ENCODE measurements at regions not wholly inside any gene's neighbourhood (a gene's known extent, or its start where the extent isn't known, plus 50 kb on each side); places are given as distances from the start of the nearest gene placed in this dataset.

GRCh38 chr6:126718600-126719327 lies 378.8 kb downstream of the CENPW start:
- Histone ChIP-seq H2AFZ (ENCODE audit: low read length) (no peak overlapping the region), H4K20me1 (ENCODE audit: insufficient read depth, low read length) (no peaks in the 10 kb centered on the region), H3K79me2 (ENCODE audit: insufficient read depth, low read length) (no peaks in the 10 kb centered on the region), H3K4me2 (ENCODE audit: insufficient read depth, low read length) (no peak overlapping the region), H3K27me3 (ENCODE audit: insufficient read depth, low read length) (no peaks in the 10 kb centered on the region), H3K9me3 (ENCODE audit: low read depth, low read length) (no peaks in the 10 kb centered on the region), H3K4me3 (ENCODE audit: insufficient read depth, low read length) (no peak overlapping the region), H3K4me1 (ENCODE audit: insufficient read depth, low read length) (peaks cover 19% of the 10 kb centered on the region), H3K27ac (ENCODE audit: low read depth, low read length) (no peak overlapping the region), H3K36me3 (ENCODE audit: insufficient read depth, low read length) (no peaks in the 10 kb centered on the region)
- TF ChIP-seq CTCF (IDR thresholded peaks at IDR 0.05; ENCODE audit: extremely low read depth, low read depth, low read length): no peak
- DNase-seq (ENCODE audit: insufficient read length, low spot score, missing footprints): no peak

- no peaks in the 10 kb centered on the region for H3K36me3 ChIP-seq (ENCODE audit: insufficient read depth, low read length)
- DNase-seq (ENCODE audit: insufficient read length, low spot score, missing footprints): no peak
- H3K27ac ChIP-seq (ENCODE audit: low read depth, low read length): no peak overlapping the region
- H2AFZ ChIP-seq (ENCODE audit: low read length): no peak overlapping the region
- no peak overlapping the region for H3K4me3 ChIP-seq (ENCODE audit: insufficient read depth, low read length)
- H4K20me1 ChIP-seq (ENCODE audit: insufficient read depth, low read length): no peaks in the 10 kb centered on the region
- H3K79me2 ChIP-seq (ENCODE audit: insufficient read depth, low read length): no peaks in the 10 kb centered on the region
- no peak overlapping the region for H3K4me2 ChIP-seq (ENCODE audit: insufficient read depth, low read length)
- H3K9me3 ChIP-seq (ENCODE audit: low read depth, low read length): no peaks in the 10 kb centered on the region
- no peaks in the 10 kb centered on the region for H3K27me3 ChIP-seq (ENCODE audit: insufficient read depth, low read length)
- peaks cover 19% of the 10 kb centered on the region for H3K4me1 ChIP-seq (ENCODE audit: insufficient read depth, low read length)
- TF ChIP-seq CTCF (IDR thresholded peaks at IDR 0.05; ENCODE audit: extremely low read depth, low read depth, low read length): no peak
These were observed 380.4 kb downstream of the CENPW start for GRCh38 chr6:126720304-126720703.

GRCh38 chr6:126721581-126722160 lies 381.8 kb downstream of the CENPW start:
- no peak for TF ChIP-seq CTCF (IDR thresholded peaks at IDR 0.05; ENCODE audit: extremely low read depth, low read depth, low read length)
- Histone ChIP-seq H2AFZ (ENCODE audit: low read length) (no peak overlapping the region), H3K9me3 (ENCODE audit: low read depth, low read length) (no peaks in the 10 kb centered on the region), H3K36me3 (ENCODE audit: insufficient read depth, low read length) (no peaks in the 10 kb centered on the region), H3K27ac (ENCODE audit: low read depth, low read length) (peak overlapping the region; percentile 75), H3K4me1 (ENCODE audit: insufficient read depth, low read length) (peaks cover 13% of the 10 kb centered on the region), H3K27me3 (ENCODE audit: insufficient read depth, low read length) (no peaks in the 10 kb centered on the region), H3K4me3 (ENCODE audit: insufficient read depth, low read length) (no peak overlapping the region), H3K79me2 (ENCODE audit: insufficient read depth, low read length) (no peaks in the 10 kb centered on the region), H3K4me2 (ENCODE audit: insufficient read depth, low read length) (peak overlapping the region; percentile 29), H4K20me1 (ENCODE audit: insufficient read depth, low read length) (no peaks in the 10 kb centered on the region)
- DNase-seq (ENCODE audit: insufficient read length, low spot score, missing footprints): peak; percentile 85

GRCh38 chr6:126722411-126722810 lies 382.5 kb downstream of the CENPW start:
- Histone ChIP-seq H3K36me3 (ENCODE audit: insufficient read depth, low read length) (no peaks in the 10 kb centered on the region), H3K27me3 (ENCODE audit: insufficient read depth, low read length) (no peaks in the 10 kb centered on the region), H3K4me2 (ENCODE audit: insufficient read depth, low read length) (no peak overlapping the region), H3K27ac (ENCODE audit: low read depth, low read length) (peak overlapping the region; percentile 72), H3K4me1 (ENCODE audit: insufficient read depth, low read length) (peaks cover 13% of the 10 kb centered on the region), H3K9me3 (ENCODE audit: low read depth, low read length) (no peaks in the 10 kb centered on the region), H3K4me3 (ENCODE audit: insufficient read depth, low read length) (no peak overlapping the region), H2AFZ (ENCODE audit: low read length) (no peak overlapping the region), H3K79me2 (ENCODE audit: insufficient read depth, low read length) (no peaks in the 10 kb centered on the region), H4K20me1 (ENCODE audit: insufficient read depth, low read length) (no peaks in the 10 kb centered on the region)
- DNase-seq (ENCODE audit: insufficient read length, low spot score, missing footprints): peak; percentile 46
- TF ChIP-seq CTCF (IDR thresholded peaks at IDR 0.05; ENCODE audit: extremely low read depth, low read depth, low read length): no peak

All from osteoblast (primary cell).